DND-41 (cell line): ENCODE measurements at regions not wholly inside any gene's neighbourhood (a gene's known extent, or its start where the extent isn't known, plus 50 kb on each side); places are given as distances from the start of the nearest gene placed in this dataset.
"Not testable (repeated sequence)": the region's sequence is repeated elsewhere in the genome, so short reads cannot be mapped to it uniquely, and the experiment has no call there.

Source experiments
- EZH2 ChIP-seq: IDR thresholded peaks from 3 replicates; pipeline ENCODE4 v1.6.1; 2012; ENCODE audit warnings: borderline replicate concordance, low read depth, mild to moderate bottlenecking, moderate library complexity, low read length, inconsistent platforms; ENCODE audit not compliant: severe bottlenecking
- TF ChIP-seq, protein P1 (sequence below): IDR thresholded peaks from 2 replicates; pipeline ENCODE4 v1.5.1; 2012; ENCODE audit warnings: borderline replicate concordance, low read length, moderate library complexity, mild to moderate bottlenecking; ENCODE audit not compliant: poor library complexity, severe bottlenecking; ENCODE audit errors: extremely low read depth

DNA sequence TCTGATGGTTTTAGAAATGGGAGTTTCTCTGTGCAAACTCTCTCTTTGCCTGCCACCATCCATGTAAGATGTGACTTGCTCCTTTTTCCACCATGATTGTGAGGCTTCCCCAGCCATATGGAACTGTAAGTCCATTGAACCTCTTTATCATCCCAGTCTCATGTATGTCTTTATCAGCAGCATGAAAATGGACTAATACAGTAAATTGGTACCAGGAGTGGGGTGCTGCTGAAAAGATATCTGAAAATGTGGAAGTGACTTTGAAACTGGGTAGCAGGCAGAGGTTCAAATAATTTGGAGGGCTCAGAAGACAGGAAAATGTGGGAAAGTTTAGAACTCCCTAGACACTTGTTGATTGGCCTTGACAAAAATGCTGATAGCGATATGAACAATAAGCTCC, 368.3 kb downstream of the ZIC3 start:
- TF ChIP-seq, protein P1, sequence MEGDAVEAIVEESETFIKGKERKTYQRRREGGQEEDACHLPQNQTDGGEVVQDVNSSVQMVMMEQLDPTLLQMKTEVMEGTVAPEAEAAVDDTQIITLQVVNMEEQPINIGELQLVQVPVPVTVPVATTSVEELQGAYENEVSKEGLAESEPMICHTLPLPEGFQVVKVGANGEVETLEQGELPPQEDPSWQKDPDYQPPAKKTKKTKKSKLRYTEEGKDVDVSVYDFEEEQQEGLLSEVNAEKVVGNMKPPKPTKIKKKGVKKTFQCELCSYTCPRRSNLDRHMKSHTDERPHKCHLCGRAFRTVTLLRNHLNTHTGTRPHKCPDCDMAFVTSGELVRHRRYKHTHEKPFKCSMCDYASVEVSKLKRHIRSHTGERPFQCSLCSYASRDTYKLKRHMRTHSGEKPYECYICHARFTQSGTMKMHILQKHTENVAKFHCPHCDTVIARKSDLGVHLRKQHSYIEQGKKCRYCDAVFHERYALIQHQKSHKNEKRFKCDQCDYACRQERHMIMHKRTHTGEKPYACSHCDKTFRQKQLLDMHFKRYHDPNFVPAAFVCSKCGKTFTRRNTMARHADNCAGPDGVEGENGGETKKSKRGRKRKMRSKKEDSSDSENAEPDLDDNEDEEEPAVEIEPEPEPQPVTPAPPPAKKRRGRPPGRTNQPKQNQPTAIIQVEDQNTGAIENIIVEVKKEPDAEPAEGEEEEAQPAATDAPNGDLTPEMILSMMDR: not testable (repeated sequence)
- not testable (repeated sequence) for TF ChIP-seq EZH2
